ENCODE measurements at regions not wholly inside any gene's neighbourhood (a gene's known extent, or its start where the extent isn't known, plus 50 kb on each side); places are given as distances from the start of the nearest gene placed in this dataset.

- Histone ChIP-seq H3K9me3 (no peaks in the 10 kb centered on the region), H3K27me3 (replicated peaks; ENCODE audit: control insufficient read depth, insufficient read depth, low read length) (no peaks in the 10 kb centered on the region; the same call in 1 of the 2 replicates), H3K36me3 (ENCODE audit: control insufficient read depth, insufficient read depth, low read length) (no peaks in the 10 kb centered on the region), H3K4me3 (ENCODE audit: low read depth, low read length) (no peak overlapping the region), H3K4me1 (no peaks in the 10 kb centered on the region)
- Mint-ChIP-seq H3K9me3 (ENCODE audit: unreplicated experiment) (no peaks in the 10 kb centered on the region), H3K36me3 (ENCODE audit: insufficient read depth, unreplicated experiment) (no peaks in the 10 kb centered on the region), H3K27me3 (ENCODE audit: insufficient read depth, unreplicated experiment) (no peaks in the 10 kb centered on the region), H3K4me1 (ENCODE audit: low read depth, unreplicated experiment) (no peaks in the 10 kb centered on the region), H3K27ac (ENCODE audit: unreplicated experiment) (no peak overlapping the region), H3K4me3 (ENCODE audit: unreplicated experiment) (no peak overlapping the region)
- intact Hi-C loops (cut with micrococcal nuclease; ENCODE audit: unreplicated experiment), result no loop called here
- DNase-seq, result no peak
- no peak for TF ChIP-seq CTCF (IDR thresholded peaks at IDR 0.05; ENCODE audit: insufficient read depth in 1 of 2, low read depth in 1 of 2, low read length in 1 of 2, severe bottlenecking in 1 of 2, unreplicated experiment in 1 of 2)
- ChIA-PET POLR2A (no interaction called here), CTCF (no interaction called here)
- BruUV-seq (replicated peaks), result no TSS peak
Observed at GRCh38 chr12:92529944-92530343, 172.8 kb upstream of the PLEKHG7 start.

- Histone ChIP-seq H3K36me3 (ENCODE audit: control insufficient read depth, insufficient read depth, low read length) (no peaks in the 10 kb centered on the region), H3K9me3 (no peaks in the 10 kb centered on the region), H3K4me3 (ENCODE audit: low read depth, low read length) (no peak overlapping the region), H3K27me3 (replicated peaks; ENCODE audit: control insufficient read depth, insufficient read depth, low read length) (no peaks in the 10 kb centered on the region; the same call in 1 of the 2 replicates), H3K4me1 (no peaks in the 10 kb centered on the region)
- TF ChIP-seq CTCF (IDR thresholded peaks at IDR 0.05; ENCODE audit: insufficient read depth in 1 of 2, low read depth in 1 of 2, low read length in 1 of 2, severe bottlenecking in 1 of 2, unreplicated experiment in 1 of 2), result no peak
- H3K9me3 Mint-ChIP-seq (ENCODE audit: unreplicated experiment), result no peaks in the 10 kb centered on the region
- no peaks in the 10 kb centered on the region for H3K27me3 Mint-ChIP-seq (ENCODE audit: insufficient read depth, unreplicated experiment)
- BruUV-seq (replicated peaks), result no TSS peak
- CTCF ChIA-PET, result no interaction called here
- no peak overlapping the region for H3K4me3 Mint-ChIP-seq (ENCODE audit: unreplicated experiment)
- POLR2A ChIA-PET, result no interaction called here
- DNase-seq, result no peak
- no peak overlapping the region for H3K27ac Mint-ChIP-seq (ENCODE audit: unreplicated experiment)
- intact Hi-C loops (cut with micrococcal nuclease; ENCODE audit: unreplicated experiment), result no loop called here
- H3K36me3 Mint-ChIP-seq (ENCODE audit: insufficient read depth, unreplicated experiment), result no peaks in the 10 kb centered on the region
- H3K4me1 Mint-ChIP-seq (ENCODE audit: low read depth, unreplicated experiment), result no peaks in the 10 kb centered on the region
Observed at GRCh38 chr12:92528586-92528985, 174.2 kb upstream of the PLEKHG7 start.

GRCh38 chr12:92528097-92528496 lies 174.7 kb upstream of the PLEKHG7 start:
- H3K4me3 ChIP-seq (ENCODE audit: low read depth, low read length), result no peak overlapping the region
- H3K27ac Mint-ChIP-seq (ENCODE audit: unreplicated experiment), result no peak overlapping the region

More at GRCh38 chr12:92528097-92528496, 174.7 kb upstream of the PLEKHG7 start:
- H3K9me3 ChIP-seq, result no peaks in the 10 kb centered on the region
- Mint-ChIP-seq H3K27me3 (ENCODE audit: insufficient read depth, unreplicated experiment) (no peaks in the 10 kb centered on the region), H3K9me3 (ENCODE audit: unreplicated experiment) (no peaks in the 10 kb centered on the region), H3K36me3 (ENCODE audit: insufficient read depth, unreplicated experiment) (no peaks in the 10 kb centered on the region), H3K4me1 (ENCODE audit: low read depth, unreplicated experiment) (no peaks in the 10 kb centered on the region), H3K4me3 (ENCODE audit: unreplicated experiment) (no peak overlapping the region)
- H3K4me1 ChIP-seq, result no peaks in the 10 kb centered on the region
- POLR2A ChIA-PET, result no interaction called here
- no peak for TF ChIP-seq CTCF (IDR thresholded peaks at IDR 0.05; ENCODE audit: insufficient read depth in 1 of 2, low read depth in 1 of 2, low read length in 1 of 2, severe bottlenecking in 1 of 2, unreplicated experiment in 1 of 2)
- BruUV-seq (replicated peaks), result no TSS peak
- no peaks in the 10 kb centered on the region; the same call in 1 of the 2 replicates for H3K27me3 ChIP-seq (replicated peaks; ENCODE audit: control insufficient read depth, insufficient read depth, low read length)
- intact Hi-C loops (cut with micrococcal nuclease; ENCODE audit: unreplicated experiment), result no loop called here
- CTCF ChIA-PET, result no interaction called here
- no peak for DNase-seq
- H3K36me3 ChIP-seq (ENCODE audit: control insufficient read depth, insufficient read depth, low read length), result no peaks in the 10 kb centered on the region

Measured in Caco-2 (cell line).